ENCODE measurements at regions not wholly inside any gene's neighbourhood (a gene's known extent, or its start where the extent isn't known, plus 50 kb on each side); places are given as distances from the start of the nearest gene placed in this dataset.

DNA sequence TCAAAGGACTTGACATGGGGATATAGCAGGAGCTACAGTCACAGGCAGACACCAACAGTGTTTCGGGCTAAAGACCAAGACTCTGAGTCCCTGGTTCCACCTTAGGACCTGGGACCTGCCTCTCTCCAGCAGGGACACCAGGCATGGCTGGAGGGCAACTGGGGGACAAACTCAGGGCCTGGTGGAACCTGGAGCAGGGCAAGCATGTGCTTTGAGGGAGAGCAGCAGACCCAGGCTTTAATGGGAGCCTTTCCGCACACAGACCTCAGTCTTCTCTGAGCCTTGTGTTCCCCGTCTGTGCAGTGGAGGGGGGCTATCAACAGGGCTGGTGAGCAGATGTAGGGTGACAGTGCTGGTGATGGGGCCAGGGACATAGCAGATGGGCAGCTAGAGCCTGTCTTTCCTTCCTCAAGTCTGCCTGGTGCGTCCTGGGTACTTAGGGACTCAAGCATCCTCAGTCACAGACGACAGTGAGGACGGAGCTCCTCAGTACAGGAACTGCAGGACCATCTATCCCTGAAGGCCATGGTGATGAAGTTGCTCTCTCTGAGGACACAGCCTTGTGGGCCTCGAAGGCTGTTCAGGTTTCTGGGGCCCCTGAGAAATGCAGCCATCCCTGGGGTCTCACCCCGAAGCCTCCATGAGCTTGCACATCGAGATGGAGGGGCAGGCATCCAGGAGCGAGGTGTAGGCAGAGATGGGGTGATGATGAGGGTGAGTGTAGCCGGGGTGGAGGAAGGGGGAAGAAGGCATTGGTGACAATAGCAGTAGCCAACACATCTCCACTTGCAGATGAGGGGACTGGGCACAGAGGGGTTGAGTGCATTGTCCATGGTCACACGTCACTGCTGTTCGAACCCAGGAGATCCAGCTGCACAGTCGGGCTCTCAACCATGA lies 593.4 kb downstream of the PTPRU start:
- TF ChIP-seq TAF1 (IDR thresholded peaks at IDR 0.05; ENCODE audit: borderline replicate concordance, low read depth, low read length): no peak
- no peak for TF ChIP-seq SP1 (IDR thresholded peaks at IDR 0.05; ENCODE audit: low read depth, low read length)
- no peak for TF ChIP-seq POLR2A (IDR thresholded peaks at IDR 0.05; ENCODE audit: low read depth, low read length)
- no peak for TF ChIP-seq SMAD5 (IDR thresholded peaks at IDR 0.05; ENCODE audit: low read depth)
- TF ChIP-seq JUNB (IDR thresholded peaks at IDR 0.05): no peak
